SK-N-SH (cell line): ENCODE measurements at regions not wholly inside any gene's neighbourhood (a gene's known extent, or its start where the extent isn't known, plus 50 kb on each side); places are given as distances from the start of the nearest gene placed in this dataset.

Experiments
- CTCF ChIA-PET: fragments of 300-600, 350-600 bp; formaldehyde crosslinking; extraction: SDS; loops from one replicate; lab custom pipeline; 2021; lab: Yijun Ruan, JAX
- POLR2A ChIA-PET: fragments of 350-600 bp; sonication (Branson Sonifier 250); formaldehyde crosslinking; extraction: SDS; loops from one replicate; lab custom pipeline; 2020; ENCODE audit warnings: antibody characterized with exemption, inconsistent platforms; lab: Yijun Ruan, JAX
- DNase-seq: peaks from one replicate; pipeline ENCODE4 v3.0.0; 2012
- H2AFZ ChIP-seq: fragments of 200-600 bp; sonication (generic); 2 replicates; pipeline ENCODE4 v1.8.1; 2016; ENCODE audit warnings: antibody characterized with exemption, mild to moderate bottlenecking, low read depth
- H3F3A ChIP-seq: fragments of 200-600 bp; sonication (generic); replicated peaks from 2 replicates; pipeline ENCODE3; 2016; ENCODE audit warnings: antibody characterized with exemption, mild to moderate bottlenecking; ENCODE audit not compliant: insufficient read depth
- H3K27ac ChIP-seq, 2 experiments: fragments of 200-500 bp in 1 of 2; fragments of 200-600 bp in 1 of 2; sonication (Bioruptor generic) in 1 of 2; sonication (generic), shearing (Covaris generic) in 1 of 2; 2 replicates each; pipeline versions ENCODE4 v1.5.1 to v1.6.1; 2014 to 2016; ENCODE audit warnings: low read depth in 2 of 2, inconsistent platforms in 1 of 2, low read length in 1 of 2, mild to moderate bottlenecking in 1 of 2, mixed read lengths in 1 of 2
- H3K27me3 ChIP-seq: fragments of 200-600 bp; sonication (generic), shearing (Covaris generic); 2 replicates; pipeline ENCODE4 v1.6.1; 2016; ENCODE audit warnings: mixed run types; ENCODE audit not compliant: insufficient read depth
- H3K36me3 ChIP-seq, 2 experiments: fragments of 200-500 bp in 1 of 2; fragments of 200-600 bp in 1 of 2; sonication (Bioruptor generic) in 1 of 2; sonication (generic) in 1 of 2; replicated peaks in 1 of 2; 2 replicates each; pipeline versions ENCODE3 to v1.5.1; 2014 to 2016; ENCODE audit warnings: low read length in 1 of 2, mild to moderate bottlenecking in 1 of 2; ENCODE audit not compliant: insufficient read depth in 2 of 2, control insufficient read depth in 1 of 2
- H3K4me1 ChIP-seq, 2 experiments: fragments of 200-500 bp in 1 of 2; fragments of 200-600 bp in 1 of 2; sonication (Bioruptor generic) in 1 of 2; sonication (generic), shearing (Covaris generic) in 1 of 2; 2 replicates each; pipeline versions ENCODE4 v1.5.1 to v1.6.1; 2014 to 2016; ENCODE audit warnings: low read depth in 1 of 2, low read length in 1 of 2, mixed run types in 1 of 2; ENCODE audit not compliant: insufficient read depth in 2 of 2, control insufficient read depth in 1 of 2
- H3K4me2 ChIP-seq: fragments of 200-600 bp; sonication (generic), shearing (Covaris generic); 2 replicates; pipeline ENCODE4 v1.6.1; 2017; ENCODE audit warnings: mixed run types
- H3K4me3 ChIP-seq, 2 experiments: fragments of 200-500 bp in 1 of 2; fragments of 200-600 bp in 1 of 2; sonication (Bioruptor generic) in 1 of 2; sonication (generic), shearing (Covaris generic) in 1 of 2; 2 replicates each; pipeline versions ENCODE4 v1.5.1 to v1.8.1; 2014 to 2016; ENCODE audit warnings: low read depth in 2 of 2, inconsistent platforms in 1 of 2, low read length in 1 of 2, mild to moderate bottlenecking in 1 of 2, mixed read lengths in 1 of 2, moderate library complexity in 1 of 2
- H3K79me2 ChIP-seq: fragments of 200-600 bp; sonication (generic); 2 replicates; pipeline ENCODE4 v1.8.1; 2017; ENCODE audit warnings: mild to moderate bottlenecking; ENCODE audit not compliant: insufficient read depth
- H3K9ac ChIP-seq: fragments of 200-600 bp; sonication (generic); 2 replicates; pipeline ENCODE4 v1.6.1; 2017; ENCODE audit warnings: mixed run types
- H3K9me2 ChIP-seq: fragments of 200-600 bp; sonication (generic); 2 replicates; pipeline ENCODE4 v1.6.1; 2017; ENCODE audit warnings: mixed run types
- H3K9me3 ChIP-seq: fragments of 200-600 bp; sonication (generic); 2 replicates; pipeline ENCODE4 v1.6.1; 2017; ENCODE audit warnings: mixed run types, mild to moderate bottlenecking, moderate library complexity
- H4K20me1 ChIP-seq: fragments of 200-600 bp; sonication (generic); 2 replicates; pipeline ENCODE4 v1.6.1; 2017; ENCODE audit warnings: mild to moderate bottlenecking, mixed run types; ENCODE audit not compliant: insufficient read depth
- CTCF ChIP-seq: fragments of 200-600 bp; sonication (generic); IDR thresholded peaks from 2 replicates; pipeline ENCODE4 v1.6.1; 2017; ENCODE audit warnings: antibody characterized with exemption, mild to moderate bottlenecking, moderate library complexity
- EZH2phosphoT487 ChIP-seq: fragments of 200-600 bp; sonication (generic); IDR thresholded peaks from 2 replicates; pipeline ENCODE4 v1.6.1; 2017; ENCODE audit warnings: low read depth, mixed run types, mild to moderate bottlenecking, antibody characterized with exemption, moderate library complexity, borderline replicate concordance
- FOSL2 ChIP-seq: IDR thresholded peaks from 2 replicates; pipeline ENCODE4 v1.4.0; 2012; ENCODE audit warnings: low read depth, mild to moderate bottlenecking, moderate library complexity, borderline replicate concordance
- GABPA ChIP-seq: IDR thresholded peaks from 2 replicates; pipeline ENCODE4 v1.4.0; 2012; ENCODE audit warnings: low read depth, mild to moderate bottlenecking
- MXI1 ChIP-seq: IDR thresholded peaks from 2 replicates; pipeline ENCODE4 v1.6.1; 2012; ENCODE audit warnings: mild to moderate bottlenecking, low read depth, low read length, improper control_type of control experiment
- NFIC ChIP-seq: IDR thresholded peaks from 2 replicates; pipeline ENCODE4 v1.4.0; 2012; ENCODE audit warnings: borderline replicate concordance
- NRF1 ChIP-seq: IDR thresholded peaks from 2 replicates; pipeline ENCODE4 v1.6.1; 2012; ENCODE audit warnings: low read depth, mild to moderate bottlenecking, low read length
- POLR2AphosphoS5 ChIP-seq: IDR thresholded peaks from 2 replicates; pipeline ENCODE4 v1.6.1; 2012; ENCODE audit warnings: low read depth, low read length
- RAD21 ChIP-seq: IDR thresholded peaks from 2 replicates; pipeline ENCODE4 v1.6.1; 2012; ENCODE audit warnings: mild to moderate bottlenecking, low read length
- RFX5 ChIP-seq: IDR thresholded peaks from 2 replicates; pipeline ENCODE4 v1.6.1; 2012; ENCODE audit warnings: mild to moderate bottlenecking, improper control_type of control experiment, low read length
- RXRA ChIP-seq: IDR thresholded peaks from 2 replicates; pipeline ENCODE4 v1.4.0; 2012; ENCODE audit warnings: low read depth, mild to moderate bottlenecking, borderline replicate concordance
- SIN3A ChIP-seq: IDR thresholded peaks from 2 replicates; pipeline ENCODE4 v1.6.1; 2012; ENCODE audit warnings: low read depth, mild to moderate bottlenecking, low read length, moderate library complexity, borderline replicate concordance
- SMC3 ChIP-seq: IDR thresholded peaks from 2 replicates; pipeline ENCODE4 v1.6.1; 2012; ENCODE audit warnings: low read depth, low read length, improper control_type of control experiment
- TCF12 ChIP-seq: IDR thresholded peaks from 2 replicates; pipeline ENCODE4 v1.4.0; 2012
- TEAD4 ChIP-seq: IDR thresholded peaks from 2 replicates; pipeline ENCODE4 v1.4.0; 2012; ENCODE audit warnings: mild to moderate bottlenecking, borderline replicate concordance; ENCODE audit not compliant: insufficient read depth
- USF1 ChIP-seq: IDR thresholded peaks from 2 replicates; pipeline ENCODE4 v1.4.0; 2012; ENCODE audit warnings: low read depth, borderline replicate concordance
- USF2 ChIP-seq: fragments of 150-350 bp; IDR thresholded peaks from 2 replicates; pipeline ENCODE4 v1.6.1; 2017; ENCODE audit warnings: antibody characterized with exemption, low read length, low read depth, borderline replicate concordance
- YY1 ChIP-seq: IDR thresholded peaks from 2 replicates; pipeline ENCODE4 v1.4.0; 2012; ENCODE audit warnings: low read depth, mild to moderate bottlenecking
- WGBS: methylation state at CpG from one replicate; pipeline ENCODE4 v1.1.6; 2017; ENCODE audit warnings: low lambda C conversion rate; 5-methylcytosine and 5-hydroxymethylcytosine counted together

GRCh38 chr7:16001477-16001876 lies 315.0 kb upstream of the MEOX2 start:
- peaks cover 3% of the 10 kb centered on the region; the same call in 1 of the 2 replicates for H3K27me3 ChIP-seq
- H4K20me1 ChIP-seq, result no peaks in the 10 kb centered on the region
- H3K9me3 ChIP-seq, result no peaks in the 10 kb centered on the region
- no peak for TF ChIP-seq NRF1
- TF ChIP-seq TEAD4, result no peak
- no peak for TF ChIP-seq NFIC
- no peak for TF ChIP-seq CTCF
- TF ChIP-seq YY1, result no peak
- TF ChIP-seq SMC3, result no peak
- no peak for TF ChIP-seq USF1
- TF ChIP-seq TCF12, result no peak
- no peak for TF ChIP-seq SIN3A
- no peak for TF ChIP-seq EZH2phosphoT487
- TF ChIP-seq RXRA, result no peak
- TF ChIP-seq RFX5, result no peak
- TF ChIP-seq, all 33 proteins: peak for 0
- Histone ChIP-seq H3K4me1 (no peaks in the 10 kb centered on the region), H3K4me3 (no peak overlapping the region), H3K4me2 (no peak overlapping the region), H3K36me3 (no peaks in the 10 kb centered on the region), H3F3A (no peaks in the 10 kb centered on the region), H3K9ac (no peak overlapping the region), H2AFZ (no peak overlapping the region), H3K9me2 (peaks cover 5% of the 10 kb centered on the region; the same call in 1 of the 2 replicates), H3K27ac (no peak overlapping the region), H3K79me2 (no peaks in the 10 kb centered on the region)
- ChIA-PET CTCF (no interaction called here), POLR2A (no interaction called here)
- 5% methylated on average over 5 of the region's 5 CpGs for WGBS
- DNase-seq, result no peak

- CTCF ChIA-PET, result no interaction called here
- POLR2A ChIA-PET, result no interaction called here
- Histone ChIP-seq H3K36me3 (no peaks in the 10 kb centered on the region), H3K27me3 (0 out of 2 replicates have a peak, but pooled peaks cover 3% of the 10 kb centered on the region)
- TF ChIP-seq FOSL2, result no peak
- TF ChIP-seq MXI1, result no peak
- no peak for TF ChIP-seq CTCF
- no peak for TF ChIP-seq GABPA
- no peak for TF ChIP-seq RAD21
- TF ChIP-seq SMC3, result no peak
- TF ChIP-seq POLR2AphosphoS5, result no peak
- TF ChIP-seq USF2, result no peak
- no peak for TF ChIP-seq RFX5
- TF ChIP-seq, all 33 proteins: peak for 0
- H3K27ac ChIP-seq, result no peak overlapping the region
- no peak overlapping the region for H2AFZ ChIP-seq
- H3K9me3 ChIP-seq, result no peaks in the 10 kb centered on the region
- H4K20me1 ChIP-seq, result no peaks in the 10 kb centered on the region
- DNase-seq, result no peak
- no peaks in the 10 kb centered on the region for H3F3A ChIP-seq
- H3K4me2 ChIP-seq, result no peak overlapping the region
- no peaks in the 10 kb centered on the region for H3K4me1 ChIP-seq
- no peaks in the 10 kb centered on the region for H3K79me2 ChIP-seq
- H3K9ac ChIP-seq, result no peak overlapping the region
- peaks cover 5% of the 10 kb centered on the region; the same call in 1 of the 2 replicates for H3K9me2 ChIP-seq
- no peak overlapping the region for H3K4me3 ChIP-seq
- 2% methylated on average over 1 of the region's 1 CpG for WGBS
Observed at GRCh38 chr7:15998617-15999016, 312.1 kb upstream of the MEOX2 start.
